ENCODE measurements at regions not wholly inside any gene's neighbourhood (a gene's known extent, or its start where the extent isn't known, plus 50 kb on each side); places are given as distances from the start of the nearest gene placed in this dataset.

GRCh38 chr2:16328521-16329190 is 337.0 kb downstream of the CYRIA start:
- H3K4me1 ChIP-seq (ENCODE audit: control extremely low read depth in 1 of 4, control insufficient read depth in 4 of 4, insufficient read depth in 4 of 4, low read length in 3 of 4), result peaks cover 11 to 87% (median 60%) of the 10 kb centered on the region in 4 experiments
- ChIA-PET POLR2A (no interaction called here), CTCF (interaction anchor here (0.9 to 1.7 kb wide), 3 partner anchors 14 to 46 kb away, joined by 3 to 4 read pairs (median 3); no protein-coding TSS in a partner anchor)
- no peak for DNase-seq
- no peak overlapping the region for H3K27ac ChIP-seq (ENCODE audit: insufficient read depth in 1 of 2, low read depth in 1 of 2, low read length in 2 of 2, poor library complexity in 1 of 2, severe bottlenecking in 2 of 2)
- WGBS (ENCODE audit: insufficient coverage), result 95% methylated on average over 3 of the region's 6 CpGs
- H3K36me3 ChIP-seq (ENCODE audit: control insufficient read depth in 4 of 4, insufficient read depth in 4 of 4, low read length in 3 of 4), result no peaks in the 10 kb centered on the region
- H3K27me3 ChIP-seq (replicated peaks in 2 of 5; ENCODE audit: control insufficient read depth in 4 of 5, insufficient read depth in 5 of 5, low read length in 4 of 5), result no peaks in the 10 kb centered on the region
- H3K9me3 ChIP-seq (ENCODE audit: control extremely low read depth in 1 of 5, control insufficient read depth in 4 of 5, insufficient read depth in 2 of 5, low read depth in 1 of 5, low read length in 4 of 5), result no peaks in the 10 kb centered on the region
- H3K4me3 ChIP-seq (ENCODE audit: control insufficient read depth in 1 of 7, extremely low read depth in 1 of 7, insufficient read depth in 4 of 7, low read depth in 2 of 7, low read length in 6 of 7), result no peak overlapping the region

- CTCF ChIA-PET, result interaction anchor here (0.9 to 2.0 kb wide), 6 partner anchors 8 to 160 kb away, joined by 3 to 8 read pairs (median 3); no protein-coding TSS in a partner anchor
- H3K9me3 ChIP-seq (ENCODE audit: control extremely low read depth in 1 of 5, control insufficient read depth in 4 of 5, insufficient read depth in 2 of 5, low read depth in 1 of 5, low read length in 4 of 5), result no peaks in the 10 kb centered on the region
Measured at GRCh38 chr2:16327326-16327725, 338.3 kb downstream of the CYRIA start.

GRCh38 chr2:16326711-16327300 is 338.8 kb downstream of the CYRIA start:
- POLR2A ChIA-PET, result interaction anchor here (0.6 to 2.2 kb wide), 4 partner anchors 24 to 152 kb away, joined by 3 to 7 read pairs (median 4); no protein-coding TSS in a partner anchor
- CTCF ChIA-PET, result interaction anchor here (0.6 to 2.0 kb wide), 10 partner anchors 8 to 545 kb away, joined by 3 to 8 read pairs (median 3); no protein-coding TSS in a partner anchor
- no peaks in the 10 kb centered on the region for H3K27me3 ChIP-seq (replicated peaks in 2 of 5; ENCODE audit: control insufficient read depth in 4 of 5, insufficient read depth in 5 of 5, low read length in 4 of 5)
- H3K27ac ChIP-seq (ENCODE audit: insufficient read depth in 1 of 2, low read depth in 1 of 2, low read length in 2 of 2, poor library complexity in 1 of 2, severe bottlenecking in 2 of 2), result no peak overlapping the region
- peak in 2 of 3 donors; percentile 60 to 76 for DNase-seq
- no CpG with 5 or more reads among the region's 2 CpGs for WGBS (ENCODE audit: insufficient coverage)
- H3K36me3 ChIP-seq (ENCODE audit: control insufficient read depth in 4 of 4, insufficient read depth in 4 of 4, low read length in 3 of 4), result no peaks in the 10 kb centered on the region
- peaks cover 11 to 84% (median 66%) of the 10 kb centered on the region in 4 experiments for H3K4me1 ChIP-seq (ENCODE audit: control extremely low read depth in 1 of 4, control insufficient read depth in 4 of 4, insufficient read depth in 4 of 4, low read length in 3 of 4)
- peak overlapping the region in 1 of 7 experiments; percentile 34 for H3K4me3 ChIP-seq (ENCODE audit: control insufficient read depth in 1 of 7, extremely low read depth in 1 of 7, insufficient read depth in 4 of 7, low read depth in 2 of 7, low read length in 6 of 7)
- H3K9me3 ChIP-seq (ENCODE audit: control extremely low read depth in 1 of 5, control insufficient read depth in 4 of 5, insufficient read depth in 2 of 5, low read depth in 1 of 5, low read length in 4 of 5), result no peaks in the 10 kb centered on the region

More at GRCh38 chr2:16327326-16327725, 338.3 kb downstream of the CYRIA start:
- H3K36me3 ChIP-seq (ENCODE audit: control insufficient read depth in 4 of 4, insufficient read depth in 4 of 4, low read length in 3 of 4), result no peaks in the 10 kb centered on the region
- peak overlapping the region in 1 of 7 experiments; percentile 34 for H3K4me3 ChIP-seq (ENCODE audit: control insufficient read depth in 1 of 7, extremely low read depth in 1 of 7, insufficient read depth in 4 of 7, low read depth in 2 of 7, low read length in 6 of 7)
- peaks cover 11 to 83% (median 64%) of the 10 kb centered on the region in 4 experiments for H3K4me1 ChIP-seq (ENCODE audit: control extremely low read depth in 1 of 4, control insufficient read depth in 4 of 4, insufficient read depth in 4 of 4, low read length in 3 of 4)
- POLR2A ChIA-PET, result interaction anchor here (0.6 to 2.2 kb wide), 3 partner anchors 86 to 151 kb away, joined by 3 to 7 read pairs (median 6); no protein-coding TSS in a partner anchor
- 81% methylated on average over 4 of the region's 4 CpGs for WGBS (ENCODE audit: insufficient coverage)
- H3K27ac ChIP-seq (ENCODE audit: insufficient read depth in 1 of 2, low read depth in 1 of 2, low read length in 2 of 2, poor library complexity in 1 of 2, severe bottlenecking in 2 of 2), result no peak overlapping the region
- no peak for DNase-seq
- H3K27me3 ChIP-seq (replicated peaks in 2 of 5; ENCODE audit: control insufficient read depth in 4 of 5, insufficient read depth in 5 of 5, low read length in 4 of 5), result no peaks in the 10 kb centered on the region

- H3K27me3 ChIP-seq (replicated peaks in 2 of 5; ENCODE audit: control insufficient read depth in 4 of 5, insufficient read depth in 5 of 5, low read length in 4 of 5), result no peaks in the 10 kb centered on the region
- H3K4me3 ChIP-seq (ENCODE audit: control insufficient read depth in 1 of 7, extremely low read depth in 1 of 7, insufficient read depth in 4 of 7, low read depth in 2 of 7, low read length in 6 of 7), result no peak overlapping the region
- peaks cover 7 to 80% (median 59%) of the 10 kb centered on the region in 4 experiments for H3K4me1 ChIP-seq (ENCODE audit: control extremely low read depth in 1 of 4, control insufficient read depth in 4 of 4, insufficient read depth in 4 of 4, low read length in 3 of 4)
- POLR2A ChIA-PET, result interaction anchor here (0.6 to 2.2 kb wide), 2 partner anchors 23 to 87 kb away, joined by 3 to 7 read pairs; no protein-coding TSS in a partner anchor
- WGBS (ENCODE audit: insufficient coverage), result 91% methylated on average over 9 of the region's 9 CpGs
- H3K27ac ChIP-seq (ENCODE audit: insufficient read depth in 1 of 2, low read depth in 1 of 2, low read length in 2 of 2, poor library complexity in 1 of 2, severe bottlenecking in 2 of 2), result no peak overlapping the region
- CTCF ChIA-PET, result interaction anchor here (0.6 to 2.0 kb wide), 11 partner anchors 7 to 544 kb away, joined by 3 to 8 read pairs (median 3); no protein-coding TSS in a partner anchor
- H3K36me3 ChIP-seq (ENCODE audit: control insufficient read depth in 4 of 4, insufficient read depth in 4 of 4, low read length in 3 of 4), result no peaks in the 10 kb centered on the region
- no peak for DNase-seq
- no peaks in the 10 kb centered on the region for H3K9me3 ChIP-seq (ENCODE audit: control extremely low read depth in 1 of 5, control insufficient read depth in 4 of 5, insufficient read depth in 2 of 5, low read depth in 1 of 5, low read length in 4 of 5)
Measured at GRCh38 chr2:16325976-16326510, 339.6 kb downstream of the CYRIA start.

GRCh38 chr2:16325016-16325975 is 340.3 kb downstream of the CYRIA start:
- peaks cover 7 to 76% (median 55%) of the 10 kb centered on the region in 4 experiments for H3K4me1 ChIP-seq (ENCODE audit: control extremely low read depth in 1 of 4, control insufficient read depth in 4 of 4, insufficient read depth in 4 of 4, low read length in 3 of 4)
- H3K36me3 ChIP-seq (ENCODE audit: control insufficient read depth in 4 of 4, insufficient read depth in 4 of 4, low read length in 3 of 4), result no peaks in the 10 kb centered on the region
- H3K9me3 ChIP-seq (ENCODE audit: control extremely low read depth in 1 of 5, control insufficient read depth in 4 of 5, insufficient read depth in 2 of 5, low read depth in 1 of 5, low read length in 4 of 5), result no peaks in the 10 kb centered on the region
- no peak overlapping the region for H3K4me3 ChIP-seq (ENCODE audit: control insufficient read depth in 1 of 7, extremely low read depth in 1 of 7, insufficient read depth in 4 of 7, low read depth in 2 of 7, low read length in 6 of 7)
- no peak for DNase-seq
- CTCF ChIA-PET, result interaction anchor here (0.8 to 1.7 kb wide), 7 partner anchors 8 to 162 kb away, joined by 3 to 5 read pairs (median 3); no protein-coding TSS in a partner anchor
- POLR2A ChIA-PET, result no interaction called here
- no peak overlapping the region for H3K27ac ChIP-seq (ENCODE audit: insufficient read depth in 1 of 2, low read depth in 1 of 2, low read length in 2 of 2, poor library complexity in 1 of 2, severe bottlenecking in 2 of 2)
- 89% methylated on average over 11 of the region's 14 CpGs for WGBS (ENCODE audit: insufficient coverage)
- no peaks in the 10 kb centered on the region for H3K27me3 ChIP-seq (replicated peaks in 2 of 5; ENCODE audit: control insufficient read depth in 4 of 5, insufficient read depth in 5 of 5, low read length in 4 of 5)

- peaks cover 7 to 75% (median 50%) of the 10 kb centered on the region in 4 experiments for H3K4me1 ChIP-seq (ENCODE audit: control extremely low read depth in 1 of 4, control insufficient read depth in 4 of 4, insufficient read depth in 4 of 4, low read length in 3 of 4)
- H3K27me3 ChIP-seq (replicated peaks in 2 of 5; ENCODE audit: control insufficient read depth in 4 of 5, insufficient read depth in 5 of 5, low read length in 4 of 5), result no peaks in the 10 kb centered on the region
- H3K36me3 ChIP-seq (ENCODE audit: control insufficient read depth in 4 of 4, insufficient read depth in 4 of 4, low read length in 3 of 4), result no peaks in the 10 kb centered on the region
- ChIA-PET CTCF (interaction anchor here (1.0 to 1.2 kb wide), 2 partner anchors 74 to 107 kb away, joined by 3 to 4 read pairs; no protein-coding TSS in a partner anchor), POLR2A (no interaction called here)
- H3K27ac ChIP-seq (ENCODE audit: insufficient read depth in 1 of 2, low read depth in 1 of 2, low read length in 2 of 2, poor library complexity in 1 of 2, severe bottlenecking in 2 of 2), result no peak overlapping the region
- H3K9me3 ChIP-seq (ENCODE audit: control extremely low read depth in 1 of 5, control insufficient read depth in 4 of 5, insufficient read depth in 2 of 5, low read depth in 1 of 5, low read length in 4 of 5), result no peaks in the 10 kb centered on the region
- no peak for DNase-seq
- no peak overlapping the region for H3K4me3 ChIP-seq (ENCODE audit: control insufficient read depth in 1 of 7, extremely low read depth in 1 of 7, insufficient read depth in 4 of 7, low read depth in 2 of 7, low read length in 6 of 7)
Measured at GRCh38 chr2:16324544-16324937, 341.1 kb downstream of the CYRIA start.

Data from common myeloid progenitor, CD34-positive (primary cell).